KMS-11 (cell line): ENCODE measurements at regions not wholly inside any gene's neighbourhood (a gene's known extent, or its start where the extent isn't known, plus 50 kb on each side); places are given as distances from the start of the nearest gene placed in this dataset.
"Not testable (repeated sequence)": the region's sequence is repeated elsewhere in the genome, so short reads cannot be mapped to it uniquely, and the experiment has no call there.

Source experiments
- H2AFZ ChIP-seq: fragments of 200-600 bp; sonication (generic); 2 replicates; pipeline ENCODE4 v1.6.1; 2016; ENCODE audit warnings: antibody characterized with exemption, mixed run types, low read depth
- H3K27ac ChIP-seq: fragments of 200-600 bp; sonication (generic); 2 replicates; pipeline ENCODE4 v1.6.1; 2016; ENCODE audit warnings: mild to moderate bottlenecking, mixed run types
- H3K27me3 ChIP-seq: fragments of 200-600 bp; sonication (generic); 2 replicates; pipeline ENCODE4 v1.6.1; 2017; ENCODE audit warnings: mild to moderate bottlenecking, low read depth, mixed run types, moderate library complexity; ENCODE audit not compliant: insufficient read depth
- H3K36me3 ChIP-seq: fragments of 200-600 bp; sonication (generic); 2 replicates; pipeline ENCODE4 v1.6.1; 2017; ENCODE audit warnings: mild to moderate bottlenecking, mixed run types; ENCODE audit not compliant: insufficient read depth
- H3K4me1 ChIP-seq: fragments of 200-600 bp; sonication (generic); 2 replicates; pipeline ENCODE4 v1.6.1; 2016; ENCODE audit warnings: mild to moderate bottlenecking, low read depth, mixed run types; ENCODE audit not compliant: poor library complexity, severe bottlenecking
- H3K4me2 ChIP-seq: fragments of 200-600 bp; sonication (generic); 2 replicates; pipeline ENCODE4 v1.7.0; 2016; ENCODE audit warnings: mild to moderate bottlenecking, mixed run types
- H3K4me3 ChIP-seq: fragments of 200-600 bp; sonication (generic); IDR thresholded peaks from 2 replicates; pipeline ENCODE4 v1.6.1; 2017; ENCODE audit warnings: low read depth, low read length, mixed read lengths; ENCODE audit not compliant: insufficient read depth
- H3K79me2 ChIP-seq: fragments of 200-600 bp; sonication (generic); 2 replicates; pipeline ENCODE4 v1.6.1; 2016; ENCODE audit warnings: low read depth, mixed run types; ENCODE audit not compliant: insufficient read depth
- H3K9ac ChIP-seq: fragments of 200-600 bp; sonication (generic); 2 replicates; pipeline ENCODE4 v1.6.1; 2016; ENCODE audit warnings: mild to moderate bottlenecking, mixed run types
- H4K20me1 ChIP-seq: fragments of 200-600 bp; sonication (generic); 2 replicates; pipeline ENCODE4 v1.6.1; 2016; ENCODE audit warnings: mild to moderate bottlenecking, mixed run types; ENCODE audit not compliant: insufficient read depth
- CTCF ChIP-seq: fragments of 200-600 bp; sonication (generic); conservative IDR thresholded peaks from 2 replicates; pipeline ENCODE4 v1.6.1; 2017; ENCODE audit warnings: low read depth, mild to moderate bottlenecking, antibody characterized with exemption, low read length, moderate library complexity, mixed read lengths

DNA sequence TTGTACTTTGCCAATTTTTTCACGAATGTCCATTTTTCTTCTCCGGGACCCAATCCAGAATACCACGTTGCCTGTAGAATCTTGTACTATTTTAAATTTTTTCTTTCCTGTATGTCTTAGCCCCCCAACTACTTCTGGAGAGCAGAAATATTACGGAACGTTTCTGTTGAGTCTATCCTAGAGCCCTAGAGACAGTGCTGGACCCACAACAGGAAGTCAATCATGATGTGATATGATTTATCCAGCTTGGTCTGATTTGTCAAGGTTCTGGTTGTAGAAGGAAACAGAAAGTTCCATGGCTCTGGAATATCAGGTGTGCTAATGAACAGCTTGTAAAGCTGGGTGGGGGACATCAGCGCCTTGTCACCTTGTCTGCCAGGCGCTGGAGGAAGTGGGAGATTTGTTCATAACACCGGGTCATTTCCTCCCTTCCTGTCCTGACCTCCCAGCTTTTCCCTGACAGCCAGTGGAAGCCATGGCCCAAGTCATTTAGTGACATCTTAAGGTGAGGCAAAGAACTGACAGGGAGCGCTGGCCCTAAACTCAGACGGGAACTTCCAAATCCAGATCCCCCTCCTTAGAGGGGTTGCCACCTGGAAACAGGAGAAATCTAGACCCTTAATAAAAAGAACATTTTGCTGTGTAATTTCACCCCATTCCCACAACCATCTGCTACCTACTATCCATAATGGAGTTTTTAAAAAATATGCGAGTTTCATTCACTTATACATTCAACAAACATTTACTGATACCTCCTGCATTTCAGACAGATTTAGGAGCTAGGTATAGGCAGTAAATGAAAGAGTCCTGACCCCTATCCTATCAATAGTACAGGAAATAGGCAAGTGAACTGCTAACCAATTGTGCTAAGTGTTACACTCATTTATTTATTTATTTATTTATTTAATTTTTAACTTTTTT, 130.5 kb downstream of the ZFP64 start:
- Histone ChIP-seq H3K27me3 (no peaks in the 10 kb centered on the region), H3K27ac (no peak overlapping the region), H3K9ac (no peak overlapping the region), H3K36me3 (no peaks in the 10 kb centered on the region), H4K20me1 (no peaks in the 10 kb centered on the region), H3K4me2 (no peak overlapping the region), H3K4me1 (no peaks in the 10 kb centered on the region), H3K79me2 (no peaks in the 10 kb centered on the region), H2AFZ (no peak overlapping the region), H3K4me3 (no peak overlapping the region)
- TF ChIP-seq CTCF: no peak

- not testable (repeated sequence) for H3K4me2 ChIP-seq, H3K4me1 ChIP-seq, H3K36me3 ChIP-seq, H3K4me3 ChIP-seq, H4K20me1 ChIP-seq, H3K79me2 ChIP-seq, H2AFZ ChIP-seq, H3K27ac ChIP-seq, H3K27me3 ChIP-seq, H3K9ac ChIP-seq
Measured at GRCh38 chr20:52057133-52057532, 134.4 kb downstream of the ZFP64 start.

DNA sequence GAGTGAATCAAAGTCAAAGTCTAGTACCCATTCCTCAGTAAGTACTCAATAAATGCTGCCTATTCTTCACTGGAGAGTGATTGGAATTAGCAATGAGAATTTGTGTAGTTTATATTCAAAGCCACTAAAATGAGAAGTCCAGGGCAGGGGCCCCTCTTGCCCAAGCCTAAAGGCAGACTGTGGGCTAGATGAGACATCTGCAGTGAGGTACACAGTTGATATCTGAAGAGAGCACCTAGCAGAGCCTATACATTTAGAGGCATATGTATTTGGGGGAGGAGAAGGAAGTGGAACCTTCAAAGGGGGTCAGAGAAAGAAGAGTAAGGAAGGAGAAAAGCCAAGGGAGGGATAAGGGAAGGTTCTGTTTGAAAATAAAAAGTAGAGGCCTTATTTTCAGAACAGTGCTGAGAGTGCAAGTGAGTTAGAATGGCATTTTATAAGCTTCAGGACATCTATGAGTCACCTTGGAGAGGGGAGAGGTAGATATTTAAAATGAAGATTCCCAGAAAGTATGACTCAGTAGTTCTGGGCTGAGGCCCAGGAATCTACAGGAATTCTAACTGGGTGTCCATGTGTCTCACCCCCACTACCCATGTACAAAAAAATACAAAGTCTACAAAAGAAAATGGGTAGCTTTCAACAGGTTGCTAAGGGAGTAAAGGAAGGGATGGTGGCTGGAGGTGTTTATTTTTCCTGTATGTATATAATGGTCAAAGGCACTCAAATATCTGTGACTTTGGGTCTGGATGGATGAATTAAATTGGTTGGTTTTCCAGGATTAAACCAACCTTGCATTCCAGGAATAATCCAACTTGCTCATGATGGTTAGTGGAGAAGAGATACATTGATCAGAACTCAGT, 135.1 kb downstream of the ZFP64 start:
- Histone ChIP-seq H3K9ac (no peak overlapping the region), H3K4me1 (no peaks in the 10 kb centered on the region), H3K79me2 (no peaks in the 10 kb centered on the region), H3K4me3 (no peak overlapping the region), H3K27me3 (no peaks in the 10 kb centered on the region), H3K4me2 (no peak overlapping the region), H3K36me3 (no peaks in the 10 kb centered on the region), H3K27ac (no peak overlapping the region), H4K20me1 (no peaks in the 10 kb centered on the region), H2AFZ (no peak overlapping the region)
- no peak for TF ChIP-seq CTCF

- Histone ChIP-seq H2AFZ (no peak overlapping the region), H3K79me2 (no peaks in the 10 kb centered on the region), H4K20me1 (no peaks in the 10 kb centered on the region), H3K4me3 (no peak overlapping the region), H3K27me3 (no peaks in the 10 kb centered on the region), H3K27ac (no peak overlapping the region), H3K4me1 (no peaks in the 10 kb centered on the region), H3K4me2 (no peak overlapping the region), H3K9ac (no peak overlapping the region), H3K36me3 (no peaks in the 10 kb centered on the region)
- no peak for TF ChIP-seq CTCF
Measured at GRCh38 chr20:52054123-52054522, 137.5 kb downstream of the ZFP64 start.
